Large intestine (tissue), 3 donors: ENCODE measurements at regions not wholly inside any gene's neighbourhood (a gene's known extent, or its start where the extent isn't known, plus 50 kb on each side); places are given as distances from the start of the nearest gene placed in this dataset.

ENCODE experiments used
- DNase-seq, 2 donors: peaks; one replicate each; pipeline versions ENCODE4 v3.0.0 to v3.0.0-alpha.2; 2013
- H3K27ac ChIP-seq: one replicate; pipeline ENCODE4 v1.5.1; 2013; ENCODE audit warnings: low read length
- H3K27me3 ChIP-seq: 2 replicates; pipeline ENCODE4 v1.6.1; 2013; ENCODE audit warnings: low read length; ENCODE audit not compliant: control insufficient read depth, insufficient read depth
- H3K36me3 ChIP-seq: 2 replicates; pipeline ENCODE4 v1.6.1; 2013; ENCODE audit warnings: low read length; ENCODE audit not compliant: control insufficient read depth, insufficient read depth
- H3K4me1 ChIP-seq: one replicate; pipeline ENCODE4 v1.6.1; 2013; ENCODE audit warnings: low read length; ENCODE audit not compliant: control insufficient read depth, insufficient read depth
- H3K4me3 ChIP-seq: one replicate; pipeline ENCODE4 v1.5.1; 2013; ENCODE audit warnings: low read length
- H3K9me3 ChIP-seq: one replicate; pipeline ENCODE4 v1.6.1; 2013; ENCODE audit warnings: mild to moderate bottlenecking, low read depth, low read length, moderate library complexity; ENCODE audit not compliant: control insufficient read depth
- WGBS: methylation state at CpG from one replicate; pipeline ENCODE4 v1.1.5; 2013; ENCODE audit warnings: low lambda C conversion rate; ENCODE audit not compliant: insufficient coverage; 5-methylcytosine and 5-hydroxymethylcytosine counted together

- no peaks in the 10 kb centered on the region for H3K27me3 ChIP-seq
- H3K4me3 ChIP-seq: no peak overlapping the region
- H3K4me1 ChIP-seq: no peaks in the 10 kb centered on the region
- no peaks in the 10 kb centered on the region for H3K36me3 ChIP-seq
- no peaks in the 10 kb centered on the region for H3K9me3 ChIP-seq
- no CpG with 5 or more reads among the region's 1 CpG for WGBS
- H3K27ac ChIP-seq: no peak overlapping the region
- no peak for DNase-seq
Measured at GRCh38 chr12:30074916-30075315, 291.2 kb upstream of the TMTC1 start.

GRCh38 chr12:30072824-30073223, 289.1 kb upstream of the TMTC1 start:
- H3K27me3 ChIP-seq: no peaks in the 10 kb centered on the region
- no peak overlapping the region for H3K27ac ChIP-seq
- no peak for DNase-seq
- WGBS: no CpG with 5 or more reads among the region's 1 CpG
- peaks cover 2% of the 10 kb centered on the region for H3K9me3 ChIP-seq
- H3K36me3 ChIP-seq: no peaks in the 10 kb centered on the region
- H3K4me1 ChIP-seq: no peaks in the 10 kb centered on the region
- no peak overlapping the region for H3K4me3 ChIP-seq

GRCh38 chr12:30067146-30067545, 283.4 kb upstream of the TMTC1 start:
- DNase-seq: no peak
- H3K27me3 ChIP-seq: no peaks in the 10 kb centered on the region
- peaks cover 3% of the 10 kb centered on the region for H3K9me3 ChIP-seq
- H3K4me3 ChIP-seq: no peak overlapping the region
- no peaks in the 10 kb centered on the region for H3K36me3 ChIP-seq
- no peak overlapping the region for H3K27ac ChIP-seq
- H3K4me1 ChIP-seq: no peaks in the 10 kb centered on the region
- 100% methylated on average over 1 of the region's 2 CpGs for WGBS

- H3K27ac ChIP-seq: no peak overlapping the region
- peaks cover 3% of the 10 kb centered on the region for H3K9me3 ChIP-seq
- H3K4me1 ChIP-seq: no peaks in the 10 kb centered on the region
- no peaks in the 10 kb centered on the region for H3K27me3 ChIP-seq
- no CpG with 5 or more reads among the region's 2 CpGs for WGBS
- no peak overlapping the region for H3K4me3 ChIP-seq
- DNase-seq: no peak
- no peaks in the 10 kb centered on the region for H3K36me3 ChIP-seq
Measured at GRCh38 chr12:30064906-30065305, 281.2 kb upstream of the TMTC1 start.

GRCh38 chr12:30063435-30063945, 279.7 kb upstream of the TMTC1 start:
- no peaks in the 10 kb centered on the region for H3K27me3 ChIP-seq
- peaks cover 3% of the 10 kb centered on the region for H3K9me3 ChIP-seq
- no peaks in the 10 kb centered on the region for H3K4me1 ChIP-seq
- DNase-seq: no peak
- no peak overlapping the region for H3K27ac ChIP-seq
- no peak overlapping the region for H3K4me3 ChIP-seq
- H3K36me3 ChIP-seq: no peaks in the 10 kb centered on the region

GRCh38 chr12:30048371-30048770, 264.6 kb upstream of the TMTC1 start:
- Histone ChIP-seq H3K27ac (no peak overlapping the region), H3K36me3 (no peaks in the 10 kb centered on the region), H3K9me3 (no peaks in the 10 kb centered on the region), H3K4me1 (no peaks in the 10 kb centered on the region), H3K27me3 (no peaks in the 10 kb centered on the region), H3K4me3 (no peak overlapping the region)
- 83% methylated on average over 2 of the region's 2 CpGs for WGBS
- DNase-seq: no peak

- no CpG with 5 or more reads among the region's 5 CpGs for WGBS
Measured at GRCh38 chr12:30047516-30048254, 263.9 kb upstream of the TMTC1 start.

GRCh38 chr12:30046376-30046775, 262.6 kb upstream of the TMTC1 start:
- no peak for DNase-seq
- H3K4me3 ChIP-seq: no peak overlapping the region
- no peaks in the 10 kb centered on the region for H3K4me1 ChIP-seq
- H3K36me3 ChIP-seq: no peaks in the 10 kb centered on the region
- no peaks in the 10 kb centered on the region for H3K27me3 ChIP-seq
- no peak overlapping the region for H3K27ac ChIP-seq
- WGBS: 100% methylated on average over 2 of the region's 2 CpGs
- H3K9me3 ChIP-seq: no peaks in the 10 kb centered on the region

More at GRCh38 chr12:30047516-30048254, 263.9 kb upstream of the TMTC1 start:
- H3K4me3 ChIP-seq: no peak overlapping the region
- H3K27me3 ChIP-seq: no peaks in the 10 kb centered on the region
- no peaks in the 10 kb centered on the region for H3K36me3 ChIP-seq
- no peak overlapping the region for H3K27ac ChIP-seq
- no peaks in the 10 kb centered on the region for H3K4me1 ChIP-seq
- H3K9me3 ChIP-seq: no peaks in the 10 kb centered on the region
- no peak for DNase-seq

GRCh38 chr12:30045171-30045570, 261.4 kb upstream of the TMTC1 start:
- no peak for DNase-seq
- H3K4me1 ChIP-seq: no peaks in the 10 kb centered on the region
- WGBS: no CpG with 5 or more reads among the region's 1 CpG
- H3K27ac ChIP-seq: no peak overlapping the region
- no peaks in the 10 kb centered on the region for H3K27me3 ChIP-seq
- H3K4me3 ChIP-seq: no peak overlapping the region
- no peaks in the 10 kb centered on the region for H3K36me3 ChIP-seq
- no peaks in the 10 kb centered on the region for H3K9me3 ChIP-seq

- Histone ChIP-seq H3K27me3 (no peaks in the 10 kb centered on the region), H3K4me3 (no peak overlapping the region), H3K9me3 (no peaks in the 10 kb centered on the region), H3K27ac (no peak overlapping the region), H3K4me1 (no peaks in the 10 kb centered on the region), H3K36me3 (no peaks in the 10 kb centered on the region)
- 87% methylated on average over 4 of the region's 4 CpGs for WGBS
- no peak for DNase-seq
Measured at GRCh38 chr12:30044206-30044605, 260.5 kb upstream of the TMTC1 start.
